Body of pancreas (tissue), 4 donors: ENCODE measurements at regions not wholly inside any gene's neighbourhood (a gene's known extent, or its start where the extent isn't known, plus 50 kb on each side); places are given as distances from the start of the nearest gene placed in this dataset.

Source experiments
- ATAC-seq: fragments of 150-250 bp; one replicate; pipeline ENCODE4 v1.9.1; 2016
- DNase-seq, 4 donors: peaks; one replicate each; pipeline ENCODE4 v3.0.0-alpha.2; 2019
- H3K27ac ChIP-seq, 4 donors: fragments of 200-600 bp; sonication (generic); 1 replicate in 3 of 4; 2 replicates in 1 of 4; pipeline versions ENCODE4 v1.5.1 to v1.6.1; 2016 to 2019; ENCODE audit warnings: mild to moderate bottlenecking in 1 of 4, mixed read lengths in 1 of 4, moderate library complexity in 1 of 4
- H3K27me3 ChIP-seq, 2 donors: fragments of 200-600 bp; sonication (generic); one replicate each; pipeline ENCODE4 v1.6.0; 2016; ENCODE audit warnings: mild to moderate bottlenecking in 1 of 2
- H3K36me3 ChIP-seq, 2 donors: fragments of 200-600 bp; sonication (generic); replicated peaks in 1 of 2; 2 replicates each; pipeline ENCODE4 v1.5.1; 2016; ENCODE audit warnings: low read depth in 2 of 2; ENCODE audit not compliant: insufficient read depth in 1 of 2
- H3K4me1 ChIP-seq: fragments of 200-600 bp; sonication (generic); one replicate; pipeline ENCODE4 v1.6.0; 2016
- H3K4me3 ChIP-seq, 2 donors: fragments of 200-600 bp; sonication (generic); 1 replicate in 1 of 2; 2 replicates in 1 of 2; pipeline ENCODE4 v1.5.1; 2016 to 2019
- H3K9me3 ChIP-seq, 3 donors: fragments of 200-600 bp; sonication (generic); 1 replicate in 2 of 3; 2 replicates in 1 of 3; pipeline ENCODE4 v1.5.1; 2016
- POLR2A ChIP-seq, 3 donors: fragments of 450-650 bp; IDR thresholded peaks; one replicate each; pipeline ENCODE4 v1.6.1; 2016; ENCODE audit warnings: antibody characterized with exemption in 3 of 3, mild to moderate bottlenecking in 2 of 3
- WGBS, 2 donors: methylation state at CpG; one replicate each; pipeline ENCODE4 v1.1.5; 2017; 5-methylcytosine and 5-hydroxymethylcytosine counted together
- intact Hi-C: fragments of 100-400 bp; cut with DNase I; formaldehyde crosslinking; loops from one replicate; pipeline ENCODE4 v1.15.1; 2023
- TF ChIP-seq, protein P1 (sequence below), 7 experiments: fragments of 450-650 bp in 4 of 7; fragments of 200-600 bp in 3 of 7; sonication (generic) in 3 of 7; IDR thresholded peaks; one replicate each; pipeline ENCODE4 v1.5.1; 2016 to 2019; ENCODE audit warnings: antibody characterized with exemption in 7 of 7

DNA sequence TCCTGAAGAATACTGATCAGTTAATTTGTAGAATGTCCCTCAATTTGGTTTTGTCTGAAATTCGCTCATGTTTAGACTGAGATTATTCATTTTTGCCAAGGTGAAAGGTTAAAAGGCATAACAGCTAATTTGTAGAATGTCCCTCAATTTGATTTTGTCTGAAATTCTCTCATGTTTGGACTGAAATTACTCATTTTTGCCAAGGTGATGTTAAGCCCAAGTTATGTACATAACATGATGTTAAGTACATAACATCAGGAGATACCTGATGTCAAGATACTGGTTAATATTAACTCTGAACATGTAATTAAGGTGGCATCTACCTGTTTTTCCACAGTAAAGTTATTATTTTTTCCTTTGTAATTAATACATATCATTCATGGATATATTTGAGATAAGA is 243.4 kb upstream of the PMFBP1 start:
- no peak overlapping the region for H3K4me3 ChIP-seq
- intact Hi-C loops, result no loop called here
- ATAC-seq, result no peak
- TF ChIP-seq, protein P1, sequence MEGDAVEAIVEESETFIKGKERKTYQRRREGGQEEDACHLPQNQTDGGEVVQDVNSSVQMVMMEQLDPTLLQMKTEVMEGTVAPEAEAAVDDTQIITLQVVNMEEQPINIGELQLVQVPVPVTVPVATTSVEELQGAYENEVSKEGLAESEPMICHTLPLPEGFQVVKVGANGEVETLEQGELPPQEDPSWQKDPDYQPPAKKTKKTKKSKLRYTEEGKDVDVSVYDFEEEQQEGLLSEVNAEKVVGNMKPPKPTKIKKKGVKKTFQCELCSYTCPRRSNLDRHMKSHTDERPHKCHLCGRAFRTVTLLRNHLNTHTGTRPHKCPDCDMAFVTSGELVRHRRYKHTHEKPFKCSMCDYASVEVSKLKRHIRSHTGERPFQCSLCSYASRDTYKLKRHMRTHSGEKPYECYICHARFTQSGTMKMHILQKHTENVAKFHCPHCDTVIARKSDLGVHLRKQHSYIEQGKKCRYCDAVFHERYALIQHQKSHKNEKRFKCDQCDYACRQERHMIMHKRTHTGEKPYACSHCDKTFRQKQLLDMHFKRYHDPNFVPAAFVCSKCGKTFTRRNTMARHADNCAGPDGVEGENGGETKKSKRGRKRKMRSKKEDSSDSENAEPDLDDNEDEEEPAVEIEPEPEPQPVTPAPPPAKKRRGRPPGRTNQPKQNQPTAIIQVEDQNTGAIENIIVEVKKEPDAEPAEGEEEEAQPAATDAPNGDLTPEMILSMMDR (IDR thresholded peaks at IDR 0.05), result no peak
- no peak for TF ChIP-seq POLR2A (IDR thresholded peaks at IDR 0.05)
- H3K36me3 ChIP-seq, result no peaks in the 10 kb centered on the region
- WGBS, 2 donors, result 39 to 44% methylated on average over 1 of the region's 1 CpG
- no peak overlapping the region for H3K27ac ChIP-seq
- H3K9me3 ChIP-seq, result no peaks in the 10 kb centered on the region
- DNase-seq, result no peak
- H3K4me1 ChIP-seq, result peaks cover 3% of the 10 kb centered on the region
- no peaks in the 10 kb centered on the region for H3K27me3 ChIP-seq

DNA sequence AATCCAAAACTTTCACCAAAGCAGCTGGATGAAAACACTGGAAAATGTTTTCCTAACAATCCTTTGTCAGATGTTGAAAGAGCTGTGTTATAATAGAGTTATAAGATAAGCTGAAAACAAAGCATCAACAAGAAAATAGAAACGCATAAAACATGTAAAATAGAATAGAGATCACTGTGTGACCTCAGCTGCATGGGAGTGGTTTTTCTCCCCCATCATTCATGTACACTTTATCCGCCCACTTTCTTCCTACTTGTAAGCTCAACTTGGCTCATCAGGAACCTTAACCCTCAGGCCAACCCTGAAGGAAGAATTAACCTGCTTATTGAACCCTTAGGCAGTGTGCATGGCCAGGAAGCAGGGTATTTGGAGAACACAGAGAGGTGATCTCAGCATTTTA is 238.5 kb upstream of the PMFBP1 start:
- peaks cover 3% of the 10 kb centered on the region for H3K4me1 ChIP-seq
- 77 to 81% methylated on average over 2 of the region's 2 CpGs for WGBS, 2 donors
- H3K36me3 ChIP-seq, result no peaks in the 10 kb centered on the region
- H3K27ac ChIP-seq, result no peak overlapping the region
- intact Hi-C loops, result no loop called here
- no peak for ATAC-seq
- TF ChIP-seq, protein P1 (IDR thresholded peaks at IDR 0.05), result no peak
- TF ChIP-seq POLR2A (IDR thresholded peaks at IDR 0.05), result no peak
- no peak for DNase-seq
- H3K27me3 ChIP-seq, result no peaks in the 10 kb centered on the region
- no peak overlapping the region for H3K4me3 ChIP-seq
- H3K9me3 ChIP-seq, result no peaks in the 10 kb centered on the region

DNA sequence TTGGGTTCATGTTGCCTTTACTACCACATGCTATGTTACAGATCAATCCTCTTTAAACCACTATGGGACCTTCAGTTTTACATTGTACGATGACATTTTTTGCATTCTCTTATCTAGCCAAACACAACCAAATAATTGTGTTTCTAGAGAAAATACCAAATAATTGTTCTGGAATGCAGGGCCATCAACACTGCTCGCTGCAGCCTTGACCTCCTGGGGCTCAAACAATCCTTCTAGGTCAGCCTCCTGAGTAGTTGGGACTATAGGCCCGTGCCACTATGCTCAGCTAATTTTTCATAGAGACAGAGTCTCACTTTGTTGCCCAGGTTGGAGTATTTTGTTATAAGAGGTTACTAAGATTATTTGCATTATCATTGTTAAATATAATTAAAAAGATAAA is 237.5 kb upstream of the PMFBP1 start:
- intact Hi-C loops, result no loop called here

DNA sequence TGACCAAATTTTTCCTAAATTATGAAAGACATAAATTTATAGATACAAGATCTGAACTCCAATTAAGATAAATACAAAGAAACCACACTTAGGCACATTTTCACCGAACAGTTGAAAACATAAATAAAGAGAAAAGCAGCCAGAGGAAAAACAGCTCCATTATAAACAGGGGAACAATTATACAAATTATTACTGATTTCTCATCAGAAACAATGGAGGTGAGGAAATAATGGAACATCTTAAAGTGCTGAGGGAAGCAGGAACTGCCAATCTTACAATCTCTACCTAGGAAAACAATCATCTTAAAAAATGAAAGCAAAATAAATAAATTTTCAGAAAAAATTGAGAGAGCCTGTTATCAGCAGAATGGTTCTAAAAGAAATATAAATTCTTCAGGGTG is 234.4 kb upstream of the PMFBP1 start:
- TF ChIP-seq POLR2A (IDR thresholded peaks at IDR 0.05), result no peak
- TF ChIP-seq, protein P1 (IDR thresholded peaks at IDR 0.05), result no peak
- 89 to 90% methylated on average over 1 of the region's 1 CpG for WGBS, 2 donors
- intact Hi-C loops, result no loop called here

More for the DNA sequence above, 237.5 kb upstream of the PMFBP1 start:
- no peak overlapping the region for H3K27ac ChIP-seq
- no peak for ATAC-seq
- no peaks in the 10 kb centered on the region for H3K36me3 ChIP-seq
- 60% methylated on average over 3 of the region's 3 CpGs for WGBS, 2 donors
- no peak for DNase-seq
- no peaks in the 10 kb centered on the region for H3K27me3 ChIP-seq
- H3K4me1 ChIP-seq, result no peaks in the 10 kb centered on the region
- H3K4me3 ChIP-seq, result no peak overlapping the region
- TF ChIP-seq POLR2A (IDR thresholded peaks at IDR 0.05), result no peak
- TF ChIP-seq, protein P1 (IDR thresholded peaks at IDR 0.05), result no peak
- no peaks in the 10 kb centered on the region for H3K9me3 ChIP-seq

DNA sequence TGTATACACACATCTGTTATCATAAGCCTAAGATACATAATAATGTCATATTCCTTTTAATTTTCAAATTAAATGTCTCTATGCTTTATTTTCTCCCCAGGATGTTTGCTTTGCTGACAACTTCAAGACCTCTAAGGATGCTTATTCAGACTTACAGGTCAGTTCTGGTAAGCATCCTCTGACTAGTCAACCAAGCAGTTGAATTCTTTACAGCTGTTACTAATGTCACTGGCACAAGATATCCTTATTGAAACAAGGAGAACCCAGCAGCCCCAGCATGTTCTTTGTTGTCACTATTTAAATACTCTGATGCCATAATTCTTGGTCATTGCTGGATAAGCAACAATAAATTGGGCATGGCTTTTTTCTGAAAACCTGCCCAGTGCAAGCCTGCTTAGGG is 232.3 kb upstream of the PMFBP1 start:
- Histone ChIP-seq H3K27ac (no peak overlapping the region), H3K36me3 (no peaks in the 10 kb centered on the region), H3K9me3 (no peaks in the 10 kb centered on the region), H3K27me3 (no peaks in the 10 kb centered on the region), H3K4me1 (no peaks in the 10 kb centered on the region), H3K4me3 (no peak overlapping the region)
- intact Hi-C loops, result no loop called here
- no peak for TF ChIP-seq POLR2A (IDR thresholded peaks at IDR 0.05)
- TF ChIP-seq, protein P1 (IDR thresholded peaks at IDR 0.05), result no peak
- DNase-seq (no peak), ATAC-seq (no peak)

More for the DNA sequence above, 234.4 kb upstream of the PMFBP1 start:
- no peak for ATAC-seq
- H3K36me3 ChIP-seq, result no peaks in the 10 kb centered on the region
- H3K9me3 ChIP-seq, result no peaks in the 10 kb centered on the region
- H3K27ac ChIP-seq, result no peak overlapping the region
- no peak overlapping the region for H3K4me3 ChIP-seq
- no peak for DNase-seq
- H3K4me1 ChIP-seq, result no peaks in the 10 kb centered on the region
- no peaks in the 10 kb centered on the region for H3K27me3 ChIP-seq
